Psoas muscle (tissue), 7 donors: ENCODE measurements at regions not wholly inside any gene's neighbourhood (a gene's known extent, or its start where the extent isn't known, plus 50 kb on each side); places are given as distances from the start of the nearest gene placed in this dataset.
"Not testable (repeated sequence)": the region's sequence is repeated elsewhere in the genome, so short reads cannot be mapped to it uniquely, and the experiment has no call there.

Experiments
- ATAC-seq, 4 donors: fragments of 200-7000 bp; cut with Tn5 transposase; one replicate each; pipeline ENCODE4 v1.9.1; 2020; ENCODE audit warnings: moderate library complexity in 3 of 4, mild to moderate bottlenecking in 2 of 4
- DNase-seq, 2 donors: peaks; one replicate each; pipeline ENCODE4 v3.0.0-alpha.2; 2020
- H3K27ac ChIP-seq: fragments of 200-600 bp; one replicate; pipeline ENCODE4 v1.8.0; 2022
- H3K27me3 ChIP-seq, 3 donors: fragments of 200-600 bp in 1 of 3; one replicate each; pipeline versions ENCODE4 v1.6.1 to v1.8.0; 2013 to 2022; ENCODE audit warnings: low read length in 2 of 3, mild to moderate bottlenecking in 2 of 3, moderate library complexity in 1 of 3; ENCODE audit not compliant: insufficient read depth in 3 of 3
- H3K36me3 ChIP-seq, 2 donors: fragments of 200-600 bp in 1 of 2; one replicate each; pipeline versions ENCODE4 v1.6.1 to v1.8.0; 2013 to 2022; ENCODE audit warnings: low read depth in 1 of 2, mild to moderate bottlenecking in 1 of 2, moderate library complexity in 1 of 2; ENCODE audit not compliant: insufficient read depth in 1 of 2
- H3K4me1 ChIP-seq: fragments of 200-600 bp; one replicate; pipeline ENCODE4 v1.8.0; 2022
- H3K4me3 ChIP-seq: fragments of 200-600 bp; one replicate; pipeline ENCODE4 v1.8.0; 2022; ENCODE audit warnings: mild to moderate bottlenecking
- H3K9me3 ChIP-seq: fragments of 200-600 bp; one replicate; pipeline ENCODE4 v1.8.0; 2022
- WGBS, 3 donors: extraction: QIAGEN DNeasy Blood & Tissue Kit; methylation state at CpG; one replicate each; pipeline versions ENCODE4 v1.1.6 to v1.1.7; 2013; 5-methylcytosine and 5-hydroxymethylcytosine counted together
- intact Hi-C, 2 donors: fragments of 100-400 bp; cut with DNase I; formaldehyde crosslinking; loops; one replicate each; pipeline versions ENCODE4 v1.11.0 to v1.14.2; 2022
- donor health status: healthy with polysubstance abuse.
- donor health status: DM: no; HTN: no; CAD: no; lungs with moderate emphysema.
- donor health status: Bipolar disorder and iron deficiency.
- donor health status: healthy.
- donor health status: DM: yes; HTN: yes; CAD: no.
- donor health status: DM: no; HTN: no; CAD: no.
- donor health status: DM: yes; HTN: yes; CAD: no.

DNA sequence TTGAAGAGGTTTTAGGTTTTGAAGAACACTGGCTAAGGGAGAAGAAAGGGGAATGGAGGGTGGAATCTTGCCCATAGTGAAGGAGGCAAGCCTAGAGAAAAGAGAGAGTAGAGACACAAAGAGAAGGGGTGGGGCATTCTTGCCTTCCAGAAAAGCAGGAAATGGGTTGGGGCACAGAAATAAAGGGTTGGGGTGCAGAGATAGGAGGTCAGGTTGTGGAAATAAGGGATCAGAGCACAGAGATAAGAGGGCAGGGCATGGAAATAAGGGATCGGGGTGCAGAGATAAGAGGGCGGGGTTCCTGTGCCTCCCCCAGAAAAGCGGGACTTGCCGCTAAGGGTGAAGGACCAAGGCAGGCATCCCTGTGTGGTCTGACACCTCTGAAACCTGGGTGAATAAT is 69.9 kb downstream of the ALG1L2 start:
- DNase-seq, intact Hi-C loops, H3K4me3 ChIP-seq, H3K36me3 ChIP-seq, H3K9me3 ChIP-seq, H3K27me3 ChIP-seq, H3K27ac ChIP-seq, H3K4me1 ChIP-seq, ATAC-seq: not testable (repeated sequence)
- WGBS, 3 donors, result 89 to 97% (median 95%) methylated on average over 4 of the region's 4 CpGs

DNA sequence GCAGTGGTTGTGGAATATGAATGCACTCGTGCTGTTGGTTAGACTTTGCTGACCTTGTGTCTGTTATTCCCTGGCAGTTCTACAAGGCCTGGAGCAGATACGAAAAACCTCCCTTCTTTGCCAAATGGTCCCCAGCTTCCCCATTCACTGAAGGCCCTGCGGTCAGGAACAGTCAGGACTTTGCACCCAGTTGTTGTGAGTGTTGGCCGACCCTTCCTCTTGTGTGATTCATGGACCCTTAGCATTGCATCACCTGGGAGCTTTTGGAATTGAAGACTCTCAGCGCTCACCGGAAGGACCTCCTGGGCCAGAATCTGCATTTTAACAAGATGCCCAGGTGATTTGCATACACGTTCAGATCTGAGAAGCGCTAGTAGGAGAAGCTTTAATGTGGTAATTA is 71.6 kb downstream of the ALG1L2 start:
- H3K27me3 ChIP-seq, intact Hi-C loops, H3K4me3 ChIP-seq, ATAC-seq, H3K4me1 ChIP-seq, H3K9me3 ChIP-seq, DNase-seq, H3K36me3 ChIP-seq, H3K27ac ChIP-seq: not testable (repeated sequence)
- WGBS, 3 donors, result 69 to 78% (median 75%) methylated on average over 8 of the region's 8 CpGs

GRCh38 chr3:130155464-130155863 is 73.8 kb downstream of the ALG1L2 start:
- H3K27ac ChIP-seq, H3K4me1 ChIP-seq, ATAC-seq, H3K27me3 ChIP-seq, H3K9me3 ChIP-seq, DNase-seq, H3K4me3 ChIP-seq, H3K36me3 ChIP-seq, intact Hi-C loops: not testable (repeated sequence)
- 50 to 75% (median 70%) methylated on average over 2 to 4 of the region's 4 CpGs for WGBS, 3 donors

GRCh38 chr3:130166856-130167255 is 85.2 kb downstream of the ALG1L2 start:
- H3K4me3 ChIP-seq, H3K27ac ChIP-seq, DNase-seq, H3K4me1 ChIP-seq, H3K36me3 ChIP-seq, intact Hi-C loops, H3K27me3 ChIP-seq, H3K9me3 ChIP-seq, ATAC-seq: not testable (repeated sequence)
- 61 to 78% (median 62%) methylated on average over 3 of the region's 4 CpGs for WGBS, 3 donors

- DNase-seq, ATAC-seq, H3K36me3 ChIP-seq, H3K4me1 ChIP-seq, H3K4me3 ChIP-seq, H3K9me3 ChIP-seq, H3K27ac ChIP-seq, H3K27me3 ChIP-seq, intact Hi-C loops: not testable (repeated sequence)
- 81 to 85% (median 82%) methylated on average over 4 of the region's 4 CpGs for WGBS, 3 donors
Measured at GRCh38 chr3:130175195-130175594, 93.6 kb downstream of the ALG1L2 start.

DNA sequence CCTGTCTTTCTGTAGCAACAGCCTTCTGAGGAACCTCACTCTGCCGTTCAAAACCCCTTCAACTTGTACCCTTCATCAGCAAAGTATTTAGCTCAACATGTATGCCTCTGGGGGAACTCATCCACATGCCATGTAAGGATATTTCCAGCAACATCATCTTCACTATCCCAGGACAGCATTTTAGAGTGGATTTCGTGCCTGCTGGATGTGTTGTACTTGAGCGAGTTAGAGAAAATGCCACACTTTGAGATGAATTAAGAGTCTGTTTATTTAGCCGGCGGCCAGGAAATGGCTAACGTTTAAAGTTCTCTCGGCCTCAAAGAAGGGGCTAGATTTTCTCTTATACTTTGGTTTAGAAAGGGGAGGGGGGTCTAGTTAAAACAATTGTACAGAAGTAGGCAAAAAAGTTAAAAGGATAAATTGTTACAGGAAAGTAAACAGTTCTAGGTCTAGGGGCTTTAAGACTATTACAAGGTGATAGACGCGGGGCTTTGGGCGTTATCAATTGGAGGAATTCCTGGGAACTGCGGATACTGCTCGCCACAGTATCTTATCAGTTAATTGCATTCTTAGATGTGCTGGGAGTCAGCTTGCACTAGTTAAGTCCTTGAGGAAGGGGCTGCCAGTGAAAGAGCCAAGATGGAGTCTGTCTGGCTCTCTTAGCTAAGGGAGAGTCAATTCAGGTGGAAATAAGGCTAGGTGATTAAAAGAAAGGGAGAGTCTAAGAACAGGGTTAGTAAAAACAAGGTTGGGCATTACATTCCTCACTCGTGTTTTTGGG is 95.0 kb downstream of the ALG1L2 start:
- WGBS, 3 donors, result 66 to 73% (median 69%) methylated on average over 13 of the region's 13 CpGs
- H3K4me3 ChIP-seq, H3K36me3 ChIP-seq, DNase-seq, ATAC-seq, H3K9me3 ChIP-seq, H3K4me1 ChIP-seq, intact Hi-C loops, H3K27me3 ChIP-seq, H3K27ac ChIP-seq: not testable (repeated sequence)

DNA sequence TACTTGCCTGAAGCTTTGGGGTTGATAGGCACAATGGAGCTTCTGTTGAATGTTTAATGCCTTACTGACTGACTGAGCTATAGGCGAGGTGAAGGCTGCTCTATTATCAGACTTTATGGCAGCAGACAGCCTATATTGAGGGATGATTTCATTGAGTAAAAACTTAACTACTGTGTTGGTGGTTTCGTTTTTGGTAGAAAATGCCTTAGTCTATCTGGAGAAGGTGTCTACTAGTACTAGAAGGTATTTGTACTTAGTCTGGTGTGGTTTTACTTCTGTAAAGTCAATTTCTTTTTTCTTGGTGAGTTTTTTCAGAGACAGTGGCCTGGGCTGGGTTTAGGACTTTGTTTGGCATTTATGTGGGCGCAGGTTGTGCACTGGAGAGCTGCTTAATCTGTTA is 97.2 kb downstream of the ALG1L2 start:
- intact Hi-C loops, H3K4me1 ChIP-seq, H3K27me3 ChIP-seq, H3K4me3 ChIP-seq, H3K27ac ChIP-seq, H3K9me3 ChIP-seq, ATAC-seq, H3K36me3 ChIP-seq, DNase-seq: not testable (repeated sequence)
- 58 to 73% (median 63%) methylated on average over 3 of the region's 3 CpGs for WGBS, 3 donors

- H3K9me3 ChIP-seq, H3K4me3 ChIP-seq, H3K4me1 ChIP-seq, H3K36me3 ChIP-seq, H3K27me3 ChIP-seq, ATAC-seq, intact Hi-C loops, H3K27ac ChIP-seq: not testable (repeated sequence)
- peak in 1 of 2 donors; percentile 14 for DNase-seq
- WGBS, 3 donors, result 2 to 19% (median 3%) methylated on average over 11 of the region's 11 CpGs
Measured at GRCh38 chr3:130179353-130179970, 97.8 kb downstream of the ALG1L2 start.

DNA sequence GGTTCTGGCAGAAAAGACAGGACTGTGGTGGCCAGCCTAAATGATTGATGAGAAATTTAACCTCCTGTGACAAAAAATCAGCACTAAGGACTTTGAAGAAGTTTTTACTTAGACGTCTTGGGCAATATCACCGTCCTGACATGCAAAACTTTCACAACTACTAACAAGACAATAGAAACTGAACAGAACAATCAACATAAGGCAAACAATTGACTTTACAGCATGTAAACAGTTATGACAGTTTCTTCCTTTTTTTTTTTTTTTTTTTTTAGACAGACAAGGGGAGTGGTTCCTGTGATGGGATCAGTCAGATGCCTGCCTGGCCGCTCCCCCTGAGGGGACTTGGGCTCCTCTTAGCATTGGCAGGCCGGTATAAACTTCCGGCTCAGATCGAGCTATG is 100.8 kb downstream of the ALG1L2 start:
- 61 to 76% (median 69%) methylated on average over 6 of the region's 6 CpGs for WGBS, 3 donors
- ATAC-seq, H3K27me3 ChIP-seq, H3K36me3 ChIP-seq, DNase-seq, H3K27ac ChIP-seq, intact Hi-C loops, H3K9me3 ChIP-seq, H3K4me1 ChIP-seq, H3K4me3 ChIP-seq: not testable (repeated sequence)

DNA sequence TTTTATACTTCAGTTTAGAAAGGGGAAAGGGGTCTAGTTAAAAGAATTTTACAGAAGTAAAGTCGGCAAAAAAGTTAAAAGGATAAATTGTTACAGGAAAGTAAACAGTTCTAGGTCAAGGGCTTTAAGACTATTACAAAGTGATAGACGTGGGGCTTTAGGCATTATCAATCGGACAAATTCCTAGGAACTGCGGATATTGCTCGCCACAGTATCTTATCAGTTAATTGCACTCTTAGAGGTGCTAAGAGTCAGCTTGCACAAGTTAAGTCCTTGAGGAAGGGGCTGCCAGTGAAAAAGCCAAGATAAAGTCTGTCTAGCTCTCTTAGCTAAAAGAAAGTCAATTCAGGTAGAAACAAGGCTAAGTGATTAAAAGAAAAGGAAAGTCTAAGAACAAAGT is 102.1 kb downstream of the ALG1L2 start:
- intact Hi-C loops, DNase-seq, ATAC-seq: not testable (repeated sequence)

DNA sequence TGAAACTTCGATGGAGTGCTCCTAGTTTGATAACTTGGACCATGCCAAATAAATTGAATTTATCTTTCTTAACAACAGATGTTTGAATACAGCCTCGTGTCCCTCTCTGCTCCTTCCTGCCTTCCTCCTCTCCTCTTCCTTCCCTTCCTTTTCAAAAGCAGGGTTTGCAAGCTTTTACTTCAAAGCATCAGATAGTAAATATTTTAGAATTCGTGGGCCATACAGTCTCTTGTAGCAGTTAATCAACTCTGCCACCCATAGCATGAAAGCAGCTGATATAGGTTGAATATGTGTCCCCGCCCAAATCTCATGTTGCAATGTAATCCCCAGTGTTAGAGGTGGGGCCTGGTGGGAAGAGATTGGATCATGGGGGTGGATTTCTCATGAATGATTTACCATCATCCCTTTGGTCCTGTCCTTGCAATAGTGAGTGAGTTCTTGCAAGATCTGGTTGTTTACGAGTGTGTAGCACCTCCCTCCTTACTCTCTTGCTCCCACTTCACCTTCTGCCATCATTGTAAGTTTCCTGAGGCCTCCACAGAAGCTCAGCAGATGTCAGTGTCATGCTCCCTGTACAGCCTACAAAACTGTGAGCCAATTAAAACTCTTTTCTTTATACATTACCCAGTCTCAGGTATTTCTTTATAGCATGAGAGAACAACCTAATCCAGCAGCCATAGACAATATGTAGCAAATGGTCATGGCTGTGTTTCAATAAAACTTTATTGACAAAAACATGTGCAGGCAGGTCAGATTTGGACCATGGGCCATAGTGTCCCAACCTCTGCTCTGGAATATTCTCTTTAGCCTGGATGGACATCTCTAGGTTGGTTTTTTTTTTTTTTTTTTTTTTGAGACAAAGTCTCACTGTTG is 102.8 kb downstream of the ALG1L2 start:
- H3K4me3 ChIP-seq, H3K27me3 ChIP-seq, DNase-seq, ATAC-seq, intact Hi-C loops, H3K36me3 ChIP-seq, H3K27ac ChIP-seq, H3K9me3 ChIP-seq, H3K4me1 ChIP-seq: not testable (repeated sequence)
- 55 to 62% (median 58%) methylated on average over 5 of the region's 5 CpGs for WGBS, 3 donors

More for the DNA sequence above, 102.1 kb downstream of the ALG1L2 start:
- H3K4me1 ChIP-seq, H3K27ac ChIP-seq, H3K27me3 ChIP-seq, H3K36me3 ChIP-seq, H3K9me3 ChIP-seq, H3K4me3 ChIP-seq: not testable (repeated sequence)
- 73 to 79% (median 78%) methylated on average over 5 of the region's 5 CpGs for WGBS, 3 donors
